HEK293T (cell line): ENCODE measurements at regions not wholly inside any gene's neighbourhood (a gene's known extent, or its start where the extent isn't known, plus 50 kb on each side); places are given as distances from the start of the nearest gene placed in this dataset.

ENCODE experiments used
- ARNT ChIP-seq: fragments of 450-650 bp; IDR thresholded peaks from 2 replicates; pipeline ENCODE4 v1.6.1; 2017; ENCODE audit warnings: mild to moderate bottlenecking
- BHLHE40 ChIP-seq: fragments of 450-650 bp; IDR thresholded peaks from 2 replicates; pipeline ENCODE4 v1.6.1; 2016; ENCODE audit warnings: mild to moderate bottlenecking, moderate library complexity, borderline replicate concordance
- CTBP1 ChIP-seq: fragments of 450-650 bp; IDR thresholded peaks from 2 replicates; pipeline ENCODE4 v1.6.1; 2016; ENCODE audit warnings: borderline replicate concordance
- ELF4 ChIP-seq: fragments of 450-650 bp; IDR thresholded peaks from 2 replicates; pipeline ENCODE4 v1.6.1; 2017; ENCODE audit warnings: antibody characterized with exemption
- FOXA1 ChIP-seq: fragments of 450-650 bp; IDR thresholded peaks from 2 replicates; pipeline ENCODE4 v1.6.1; 2016; ENCODE audit warnings: mild to moderate bottlenecking
- FOXK2 ChIP-seq: fragments of 450-650 bp; IDR thresholded peaks from 2 replicates; pipeline ENCODE4 v1.6.1; 2016; ENCODE audit warnings: mild to moderate bottlenecking
- FOXM1 ChIP-seq: fragments of 450-650 bp; IDR thresholded peaks from 2 replicates; pipeline ENCODE4 v1.6.1; 2017; ENCODE audit warnings: mild to moderate bottlenecking, borderline replicate concordance
- L3MBTL2 ChIP-seq: fragments of 450-650 bp; conservative IDR thresholded peaks from 2 replicates; pipeline ENCODE4 v1.6.1; 2016; ENCODE audit warnings: mild to moderate bottlenecking
- NFRKB ChIP-seq: fragments of 450-650 bp; IDR thresholded peaks from 2 replicates; pipeline ENCODE4 v1.6.1; 2016; ENCODE audit warnings: mild to moderate bottlenecking, moderate library complexity
- SP1 ChIP-seq: fragments of 450-650 bp; IDR thresholded peaks from 2 replicates; pipeline ENCODE4 v1.6.1; 2017
- TARDBP ChIP-seq: fragments of 450-650 bp; IDR thresholded peaks from 2 replicates; pipeline ENCODE4 v1.6.1; 2016
- TF ChIP-seq, protein P1 (sequence below): fragments of 450-650 bp; IDR thresholded peaks from 2 replicates; pipeline ENCODE4 v1.6.1; 2016

DNA sequence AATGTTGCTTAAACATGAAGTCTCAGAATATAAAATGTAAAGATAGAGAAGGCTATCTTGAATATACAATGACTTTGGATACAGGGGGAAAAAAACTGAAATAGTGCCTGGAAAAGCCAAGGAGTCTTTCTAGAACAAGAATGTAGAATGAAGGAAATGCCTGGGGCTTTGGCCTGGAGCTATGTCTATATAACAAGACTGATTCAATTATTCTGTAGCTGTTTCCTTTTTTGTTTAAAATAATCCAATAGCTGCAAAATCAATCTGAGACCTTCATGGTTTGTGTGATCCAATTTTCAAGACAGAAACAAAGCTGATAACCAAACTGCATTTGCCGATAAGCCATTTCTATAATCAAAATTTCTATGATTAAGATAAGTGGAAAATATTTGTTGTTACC is 530.9 kb upstream of the NBEA start:
- no peak for TF ChIP-seq ELF4
- TF ChIP-seq NFRKB = no peak
- TF ChIP-seq CTBP1 = no peak
- no peak for TF ChIP-seq ARNT
- no peak for TF ChIP-seq FOXA1
- TF ChIP-seq FOXM1 = no peak
- TF ChIP-seq FOXK2 = no peak
- TF ChIP-seq L3MBTL2 = no peak
- TF ChIP-seq, protein P1, sequence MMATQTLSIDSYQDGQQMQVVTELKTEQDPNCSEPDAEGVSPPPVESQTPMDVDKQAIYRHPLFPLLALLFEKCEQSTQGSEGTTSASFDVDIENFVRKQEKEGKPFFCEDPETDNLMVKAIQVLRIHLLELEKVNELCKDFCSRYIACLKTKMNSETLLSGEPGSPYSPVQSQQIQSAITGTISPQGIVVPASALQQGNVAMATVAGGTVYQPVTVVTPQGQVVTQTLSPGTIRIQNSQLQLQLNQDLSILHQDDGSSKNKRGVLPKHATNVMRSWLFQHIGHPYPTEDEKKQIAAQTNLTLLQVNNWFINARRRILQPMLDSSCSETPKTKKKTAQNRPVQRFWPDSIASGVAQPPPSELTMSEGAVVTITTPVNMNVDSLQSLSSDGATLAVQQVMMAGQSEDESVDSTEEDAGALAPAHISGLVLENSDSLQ = no peak
- TF ChIP-seq BHLHE40 = no peak
- no peak for TF ChIP-seq TARDBP
- TF ChIP-seq SP1 = no peak
